Astrocyte of the cerebellum (primary cell): ENCODE measurements at regions not wholly inside any gene's neighbourhood (a gene's known extent, or its start where the extent isn't known, plus 50 kb on each side); places are given as distances from the start of the nearest gene placed in this dataset.

Source experiments
- DNase-seq: peaks from one replicate; pipeline ENCODE4 v3.0.0-alpha.2; 2011; ENCODE audit warnings: low read depth
- H3K4me3 ChIP-seq: 2 replicates; pipeline ENCODE4 v1.5.1; 2011; ENCODE audit warnings: mild to moderate bottlenecking, low read depth, low read length, moderate library complexity
- CTCF ChIP-seq: IDR thresholded peaks from 2 replicates; pipeline ENCODE4 v1.5.1; 2012; ENCODE audit warnings: low read length, low read depth, moderate library complexity, mild to moderate bottlenecking; ENCODE audit errors: missing control alignments
- in situ Hi-C: cut with HindIII; loops from 2 replicates; pipeline ENCODE4 v1.10.0; 2017; ENCODE audit warnings: low sequenced_read_pairs

- in situ Hi-C loops = no loop called here
- no peak for DNase-seq
- no peak for TF ChIP-seq CTCF
- H3K4me3 ChIP-seq = no peak overlapping the region
These were observed 141.1 kb downstream of the METTL4 start for GRCh38 chr18:2430191-2430590.

- DNase-seq = no peak
- TF ChIP-seq CTCF = no peak
- in situ Hi-C loops = no loop called here
- no peak overlapping the region for H3K4me3 ChIP-seq
These were observed 139.5 kb downstream of the METTL4 start for GRCh38 chr18:2431806-2432205.

- no peak for TF ChIP-seq CTCF
- no peak overlapping the region for H3K4me3 ChIP-seq
- in situ Hi-C loops = no loop called here
- DNase-seq = no peak
These were observed 137.9 kb downstream of the METTL4 start for GRCh38 chr18:2433366-2433765.

- H3K4me3 ChIP-seq = no peak overlapping the region
- DNase-seq = no peak
- TF ChIP-seq CTCF = no peak
- in situ Hi-C loops = no loop called here
These were observed 129.8 kb downstream of the METTL4 start for GRCh38 chr18:2441544-2441943.

- no peak overlapping the region for H3K4me3 ChIP-seq
- in situ Hi-C loops = no loop called here
- no peak for DNase-seq
- no peak for TF ChIP-seq CTCF
These were observed 129.3 kb downstream of the METTL4 start for GRCh38 chr18:2442006-2442405.

GRCh38 chr18:2442726-2443275 lies 128.5 kb downstream of the METTL4 start:
- TF ChIP-seq CTCF = no peak
- in situ Hi-C loops = no loop called here
- DNase-seq = no peak
- H3K4me3 ChIP-seq = no peak overlapping the region
